ENCODE measurements at regions not wholly inside any gene's neighbourhood (a gene's known extent, or its start where the extent isn't known, plus 50 kb on each side); places are given as distances from the start of the nearest gene placed in this dataset.

GRCh38 chr9:80569236-80569635 is 997.5 kb downstream of the TLE4 start:
- H3K27ac Mint-ChIP-seq: no peak overlapping the region
- peaks cover 17% of the 10 kb centered on the region for H3K36me3 Mint-ChIP-seq
- H3K9me3 Mint-ChIP-seq: peaks cover 24% of the 10 kb centered on the region
- no peaks in the 10 kb centered on the region for H3K27me3 Mint-ChIP-seq
- no peaks in the 10 kb centered on the region for H3K4me1 Mint-ChIP-seq
- H3K4me3 Mint-ChIP-seq: no peak overlapping the region
- DNase-seq (ENCODE audit: low spot score in 2 of 2): no peak
- ATAC-seq (ENCODE audit: low read depth): no peak

- no peak overlapping the region for H3K4me3 Mint-ChIP-seq
- no peaks in the 10 kb centered on the region for H3K4me1 Mint-ChIP-seq
- H3K36me3 Mint-ChIP-seq: peaks cover 21% of the 10 kb centered on the region
- DNase-seq (ENCODE audit: low spot score in 2 of 2): no peak
- peaks cover 8% of the 10 kb centered on the region for H3K9me3 Mint-ChIP-seq
- no peaks in the 10 kb centered on the region for H3K27me3 Mint-ChIP-seq
- H3K27ac Mint-ChIP-seq: no peak overlapping the region
- ATAC-seq (ENCODE audit: low read depth): no peak
Observed at GRCh38 chr9:80561526-80561925, 989.8 kb downstream of the TLE4 start.

- H3K4me1 Mint-ChIP-seq: no peaks in the 10 kb centered on the region
- peaks cover 21% of the 10 kb centered on the region for H3K36me3 Mint-ChIP-seq
- DNase-seq (ENCODE audit: low spot score in 2 of 2): no peak
- no peak overlapping the region for H3K27ac Mint-ChIP-seq
- H3K27me3 Mint-ChIP-seq: no peaks in the 10 kb centered on the region
- H3K9me3 Mint-ChIP-seq: peaks cover 8% of the 10 kb centered on the region
- no peak for ATAC-seq (ENCODE audit: low read depth)
- H3K4me3 Mint-ChIP-seq: no peak overlapping the region
Observed at GRCh38 chr9:80560976-80561375, 989.2 kb downstream of the TLE4 start.

GRCh38 chr9:80557256-80557655 is 985.5 kb downstream of the TLE4 start:
- H3K36me3 Mint-ChIP-seq: peaks cover 13% of the 10 kb centered on the region
- H3K4me3 Mint-ChIP-seq: no peak overlapping the region
- ATAC-seq (ENCODE audit: low read depth) (no peak), DNase-seq (ENCODE audit: low spot score in 2 of 2) (no peak)
- no peak overlapping the region for H3K27ac Mint-ChIP-seq
- H3K9me3 Mint-ChIP-seq: no peaks in the 10 kb centered on the region
- H3K4me1 Mint-ChIP-seq: no peaks in the 10 kb centered on the region
- no peaks in the 10 kb centered on the region for H3K27me3 Mint-ChIP-seq

- no peak for DNase-seq (ENCODE audit: low spot score in 2 of 2)
- H3K27me3 Mint-ChIP-seq: no peaks in the 10 kb centered on the region
- H3K27ac Mint-ChIP-seq: no peak overlapping the region
- no peak overlapping the region for H3K4me3 Mint-ChIP-seq
- no peak for ATAC-seq (ENCODE audit: low read depth)
- no peaks in the 10 kb centered on the region for H3K9me3 Mint-ChIP-seq
- H3K4me1 Mint-ChIP-seq: no peaks in the 10 kb centered on the region
- H3K36me3 Mint-ChIP-seq: peaks cover 13% of the 10 kb centered on the region
Observed at GRCh38 chr9:80556631-80557030, 984.9 kb downstream of the TLE4 start.

- H3K27me3 Mint-ChIP-seq: no peaks in the 10 kb centered on the region
- peaks cover 13% of the 10 kb centered on the region for H3K36me3 Mint-ChIP-seq
- H3K4me1 Mint-ChIP-seq: no peaks in the 10 kb centered on the region
- H3K27ac Mint-ChIP-seq: no peak overlapping the region
- ATAC-seq (ENCODE audit: low read depth): no peak
- no peak for DNase-seq (ENCODE audit: low spot score in 2 of 2)
- no peak overlapping the region for H3K4me3 Mint-ChIP-seq
- H3K9me3 Mint-ChIP-seq: no peaks in the 10 kb centered on the region
Observed at GRCh38 chr9:80555782-80556325, 984.1 kb downstream of the TLE4 start.

GRCh38 chr9:80554856-80555255 is 983.1 kb downstream of the TLE4 start:
- Mint-ChIP-seq H3K4me1 (no peaks in the 10 kb centered on the region), H3K9me3 (no peaks in the 10 kb centered on the region), H3K27ac (no peak overlapping the region), H3K27me3 (no peaks in the 10 kb centered on the region), H3K36me3 (peaks cover 13% of the 10 kb centered on the region), H3K4me3 (no peak overlapping the region)
- DNase-seq (ENCODE audit: low spot score in 2 of 2) (no peak), ATAC-seq (ENCODE audit: low read depth) (no peak)

GRCh38 chr9:80554301-80554700 is 982.5 kb downstream of the TLE4 start:
- no peak for DNase-seq (ENCODE audit: low spot score in 2 of 2)
- H3K4me1 Mint-ChIP-seq: no peaks in the 10 kb centered on the region

GRCh38 chr9:80552931-80553330 is 981.2 kb downstream of the TLE4 start:
- DNase-seq (ENCODE audit: low spot score in 2 of 2) (no peak), ATAC-seq (ENCODE audit: low read depth) (no peak)
- no peak overlapping the region for H3K4me3 Mint-ChIP-seq
- H3K4me1 Mint-ChIP-seq: no peaks in the 10 kb centered on the region
- no peak overlapping the region for H3K27ac Mint-ChIP-seq
- H3K9me3 Mint-ChIP-seq: no peaks in the 10 kb centered on the region
- no peaks in the 10 kb centered on the region for H3K27me3 Mint-ChIP-seq
- H3K36me3 Mint-ChIP-seq: peaks cover 5% of the 10 kb centered on the region

More at GRCh38 chr9:80554301-80554700, 982.5 kb downstream of the TLE4 start:
- ATAC-seq (ENCODE audit: low read depth): no peak
- no peak overlapping the region for H3K4me3 Mint-ChIP-seq
- H3K9me3 Mint-ChIP-seq: no peaks in the 10 kb centered on the region
- no peaks in the 10 kb centered on the region for H3K27me3 Mint-ChIP-seq
- H3K36me3 Mint-ChIP-seq: peaks cover 13% of the 10 kb centered on the region
- H3K27ac Mint-ChIP-seq: no peak overlapping the region

- DNase-seq (ENCODE audit: low spot score in 2 of 2) (no peak), ATAC-seq (ENCODE audit: low read depth) (no peak)
- Mint-ChIP-seq H3K9me3 (no peaks in the 10 kb centered on the region), H3K27ac (no peak overlapping the region), H3K4me3 (no peak overlapping the region), H3K27me3 (no peaks in the 10 kb centered on the region), H3K36me3 (no peaks in the 10 kb centered on the region), H3K4me1 (no peaks in the 10 kb centered on the region)
Observed at GRCh38 chr9:80550181-80550580, 978.4 kb downstream of the TLE4 start.

- ATAC-seq (ENCODE audit: low read depth): no peak
- DNase-seq (ENCODE audit: low spot score in 2 of 2): no peak
- Mint-ChIP-seq H3K4me3 (no peak overlapping the region), H3K27ac (no peak overlapping the region), H3K27me3 (no peaks in the 10 kb centered on the region), H3K9me3 (no peaks in the 10 kb centered on the region), H3K4me1 (no peaks in the 10 kb centered on the region), H3K36me3 (peaks cover 3% of the 10 kb centered on the region)
Observed at GRCh38 chr9:80547613-80548012, 975.8 kb downstream of the TLE4 start.

- no peak overlapping the region for H3K4me3 Mint-ChIP-seq
- no peak overlapping the region for H3K27ac Mint-ChIP-seq
- peaks cover 5% of the 10 kb centered on the region for H3K36me3 Mint-ChIP-seq
- H3K9me3 Mint-ChIP-seq: peaks cover 7% of the 10 kb centered on the region
- H3K4me1 Mint-ChIP-seq: no peaks in the 10 kb centered on the region
- DNase-seq (ENCODE audit: low spot score in 2 of 2) (no peak), ATAC-seq (ENCODE audit: low read depth) (no peak)
- H3K27me3 Mint-ChIP-seq: no peaks in the 10 kb centered on the region
Observed at GRCh38 chr9:80540387-80540786, 968.6 kb downstream of the TLE4 start.

- Mint-ChIP-seq H3K4me3 (no peak overlapping the region), H3K27me3 (no peaks in the 10 kb centered on the region), H3K9me3 (peaks cover 12% of the 10 kb centered on the region), H3K4me1 (no peaks in the 10 kb centered on the region), H3K36me3 (peaks cover 6% of the 10 kb centered on the region), H3K27ac (no peak overlapping the region)
- ATAC-seq (ENCODE audit: low read depth) (no peak), DNase-seq (ENCODE audit: low spot score in 2 of 2) (no peak)
Observed at GRCh38 chr9:80538976-80539375, 967.2 kb downstream of the TLE4 start.

GRCh38 chr9:80522465-80522864 is 950.7 kb downstream of the TLE4 start:
- DNase-seq (ENCODE audit: low spot score in 2 of 2) (no peak), ATAC-seq (ENCODE audit: low read depth) (no peak)
- Mint-ChIP-seq H3K9me3 (peaks cover 7% of the 10 kb centered on the region), H3K27me3 (no peaks in the 10 kb centered on the region), H3K27ac (no peak overlapping the region), H3K4me1 (no peaks in the 10 kb centered on the region), H3K4me3 (no peak overlapping the region), H3K36me3 (peaks cover 28% of the 10 kb centered on the region)

GRCh38 chr9:80521151-80521550 is 949.4 kb downstream of the TLE4 start:
- no peak overlapping the region for H3K27ac Mint-ChIP-seq
- no peak overlapping the region for H3K4me3 Mint-ChIP-seq
- H3K36me3 Mint-ChIP-seq: peaks cover 31% of the 10 kb centered on the region
- no peaks in the 10 kb centered on the region for H3K4me1 Mint-ChIP-seq
- DNase-seq (ENCODE audit: low spot score in 2 of 2) (no peak), ATAC-seq (ENCODE audit: low read depth) (no peak)
- peaks cover 10% of the 10 kb centered on the region for H3K9me3 Mint-ChIP-seq
- no peaks in the 10 kb centered on the region for H3K27me3 Mint-ChIP-seq

All from memory B cell (primary cell).